ENCODE measurements at regions not wholly inside any gene's neighbourhood (a gene's known extent, or its start where the extent isn't known, plus 50 kb on each side); places are given as distances from the start of the nearest gene placed in this dataset.

DNA sequence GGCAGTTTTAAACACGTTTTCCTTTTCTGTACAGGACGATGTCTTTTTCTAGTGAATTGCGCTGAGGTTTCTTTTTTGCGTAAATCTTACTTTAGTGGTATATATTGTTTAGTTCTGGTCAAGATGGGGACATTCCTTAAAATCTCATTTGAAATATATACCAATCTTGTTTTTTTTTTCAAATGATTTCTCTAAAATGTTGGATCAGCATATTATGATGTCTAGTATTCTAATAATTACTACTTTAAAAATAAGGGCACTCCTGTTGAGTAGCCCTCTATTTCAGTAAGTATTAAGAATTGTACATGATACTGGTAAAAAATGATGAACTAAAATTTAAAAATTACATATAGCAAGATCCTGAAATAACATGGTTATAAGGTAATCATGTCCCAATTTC, 224.1 kb upstream of the ARHGAP24 start:
- no peak for TF ChIP-seq GATA2 (IDR thresholded peaks at IDR 0.05; ENCODE audit: insufficient read depth, insufficient read length, low read depth, low read length)
- TF ChIP-seq EZH2 (IDR thresholded peaks at IDR 0.05; ENCODE audit: borderline replicate concordance, low read depth, low read length, severe bottlenecking), result no peak
- no peak for TF ChIP-seq POLR2A (IDR thresholded peaks at IDR 0.05; ENCODE audit: low read depth, low read length)
- no peak for TF ChIP-seq MYC (IDR thresholded peaks at IDR 0.05; ENCODE audit: low read depth, low read length)
- no peak for TF ChIP-seq JUN (IDR thresholded peaks at IDR 0.05; ENCODE audit: borderline replicate concordance, insufficient read depth, insufficient read length, low read depth)
- TF ChIP-seq, protein P1, sequence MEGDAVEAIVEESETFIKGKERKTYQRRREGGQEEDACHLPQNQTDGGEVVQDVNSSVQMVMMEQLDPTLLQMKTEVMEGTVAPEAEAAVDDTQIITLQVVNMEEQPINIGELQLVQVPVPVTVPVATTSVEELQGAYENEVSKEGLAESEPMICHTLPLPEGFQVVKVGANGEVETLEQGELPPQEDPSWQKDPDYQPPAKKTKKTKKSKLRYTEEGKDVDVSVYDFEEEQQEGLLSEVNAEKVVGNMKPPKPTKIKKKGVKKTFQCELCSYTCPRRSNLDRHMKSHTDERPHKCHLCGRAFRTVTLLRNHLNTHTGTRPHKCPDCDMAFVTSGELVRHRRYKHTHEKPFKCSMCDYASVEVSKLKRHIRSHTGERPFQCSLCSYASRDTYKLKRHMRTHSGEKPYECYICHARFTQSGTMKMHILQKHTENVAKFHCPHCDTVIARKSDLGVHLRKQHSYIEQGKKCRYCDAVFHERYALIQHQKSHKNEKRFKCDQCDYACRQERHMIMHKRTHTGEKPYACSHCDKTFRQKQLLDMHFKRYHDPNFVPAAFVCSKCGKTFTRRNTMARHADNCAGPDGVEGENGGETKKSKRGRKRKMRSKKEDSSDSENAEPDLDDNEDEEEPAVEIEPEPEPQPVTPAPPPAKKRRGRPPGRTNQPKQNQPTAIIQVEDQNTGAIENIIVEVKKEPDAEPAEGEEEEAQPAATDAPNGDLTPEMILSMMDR (IDR thresholded peaks at IDR 0.05; ENCODE audit: extremely low read depth in 1 of 2, insufficient read depth in 1 of 2, low read depth in 1 of 2, low read length in 2 of 2), result no peak
- no peak for TF ChIP-seq POLR2AphosphoS5 (IDR thresholded peaks at IDR 0.05; ENCODE audit: insufficient read depth, low read depth, low read length)
- TF ChIP-seq, protein P2, sequence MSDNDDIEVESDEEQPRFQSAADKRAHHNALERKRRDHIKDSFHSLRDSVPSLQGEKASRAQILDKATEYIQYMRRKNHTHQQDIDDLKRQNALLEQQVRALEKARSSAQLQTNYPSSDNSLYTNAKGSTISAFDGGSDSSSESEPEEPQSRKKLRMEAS (IDR thresholded peaks at IDR 0.05; ENCODE audit: insufficient read depth, insufficient read length), result no peak
- no peak for TF ChIP-seq FOS (IDR thresholded peaks at IDR 0.05; ENCODE audit: borderline replicate concordance, insufficient read depth, low read length)
- H3K9ac ChIP-seq (replicated peaks; ENCODE audit: extremely low read depth, insufficient read depth, low read length), result no peak overlapping the region
- no peak overlapping the region for H3K4me3 ChIP-seq (replicated peaks in 1 of 3; ENCODE audit: insufficient read depth in 1 of 3, low read depth in 1 of 3, low read length in 3 of 3)
- H3K4me2 ChIP-seq (ENCODE audit: insufficient read depth, low read length), result no peak overlapping the region
- no peaks in the 10 kb centered on the region for H3K9me3 ChIP-seq (replicated peaks; ENCODE audit: control insufficient read depth, insufficient read depth, low read length)
- H2AFZ ChIP-seq (ENCODE audit: low read depth, low read length), result no peak overlapping the region
- FAIRE-seq, result no peak
- intact Hi-C loops (cut with micrococcal nuclease), result no loop called here
- no peaks in the 10 kb centered on the region for H3K9me1 ChIP-seq (replicated peaks; ENCODE audit: control insufficient read depth, extremely low read depth, insufficient read depth, low read length)
- no peaks in the 10 kb centered on the region for H4K20me1 ChIP-seq (replicated peaks; ENCODE audit: control insufficient read depth, extremely low read depth, insufficient read depth, low read length)
- no peak for DNase-seq (ENCODE audit: low read depth, low spot score)
- POLR2A ChIA-PET, result no interaction called here
- H3K79me2 ChIP-seq (ENCODE audit: control insufficient read depth, insufficient read depth, low read length), result no peaks in the 10 kb centered on the region
- CTCF ChIA-PET, result no interaction called here
- H3K36me3 ChIP-seq (ENCODE audit: control insufficient read depth in 2 of 2, extremely low read depth in 1 of 2, insufficient read depth in 2 of 2, low read length in 2 of 2), result no peaks in the 10 kb centered on the region
- no peak overlapping the region for H3K27ac ChIP-seq (ENCODE audit: insufficient read depth, low read depth, low read length)
- peaks cover 0 to 3% of the 10 kb centered on the region in 2 experiments for H3K27me3 ChIP-seq (ENCODE audit: control insufficient read depth in 2 of 2, insufficient read depth in 2 of 2, low read length in 2 of 2)
- no peaks in the 10 kb centered on the region for H3K4me1 ChIP-seq (ENCODE audit: control insufficient read depth, extremely low read depth, insufficient read depth, low read length)
- dilution Hi-C loops (cut with MboI; ENCODE audit: extremely low pct_ligation_motif_present, low sequenced_read_pairs), result no loop called here
- no TSS peak for BruUV-seq (replicated peaks)
